DMS 273 (cell line): ENCODE measurements at regions not wholly inside any gene's neighbourhood (a gene's known extent, or its start where the extent isn't known, plus 50 kb on each side); places are given as distances from the start of the nearest gene placed in this dataset.
A peak's percentile ranks its signal among the peaks of the same experiment; 100 is the strongest.
"Not testable (repeated sequence)": the region's sequence is repeated elsewhere in the genome, so short reads cannot be mapped to it uniquely, and the experiment has no call there.

Experiments
- DNase-seq: peaks from one replicate; lab custom pipeline; 2025; ENCODE audit not compliant: unreplicated experiment; lab: John Stamatoyannopoulos, UW

- peak; percentile 54 for DNase-seq
Measured at GRCh38 chr15:98085003-98085639, 124.6 kb downstream of the ARRDC4 start.

- DNase-seq: not testable (repeated sequence)
Measured at GRCh38 chr15:98088307-98088945, 127.9 kb downstream of the ARRDC4 start.

GRCh38 chr15:98089352-98089751, 128.8 kb downstream of the ARRDC4 start:
- not testable (repeated sequence) for DNase-seq

- DNase-seq: not testable (repeated sequence)
Measured at GRCh38 chr15:98097986-98098385, 137.5 kb downstream of the ARRDC4 start.

GRCh38 chr15:98100606-98101005, 140.1 kb downstream of the ARRDC4 start:
- DNase-seq: not testable (repeated sequence)

- DNase-seq: no peak
Measured at GRCh38 chr15:98103570-98103969, 143.1 kb downstream of the ARRDC4 start.

- not testable (repeated sequence) for DNase-seq
Measured at GRCh38 chr15:98104386-98105151, 144.1 kb downstream of the ARRDC4 start.

- not testable (repeated sequence) for DNase-seq
Measured at GRCh38 chr15:98106615-98107194, 146.2 kb downstream of the ARRDC4 start.

GRCh38 chr15:98111806-98112205, 151.3 kb downstream of the ARRDC4 start:
- no peak for DNase-seq

- no peak for DNase-seq
Measured at GRCh38 chr15:98113327-98113726, 152.8 kb downstream of the ARRDC4 start.

- no peak for DNase-seq
Measured at GRCh38 chr15:98120561-98120960, 160.1 kb downstream of the ARRDC4 start.

- DNase-seq: no peak
Measured at GRCh38 chr15:98121536-98121935, 161.0 kb downstream of the ARRDC4 start.

- no peak for DNase-seq
Measured at GRCh38 chr15:98121957-98122356, 161.5 kb downstream of the ARRDC4 start.

GRCh38 chr15:98123297-98123696, 162.8 kb downstream of the ARRDC4 start:
- DNase-seq: no peak

GRCh38 chr15:98123834-98124233, 163.3 kb downstream of the ARRDC4 start:
- no peak for DNase-seq

- no peak for DNase-seq
Measured at GRCh38 chr15:98124581-98124980, 164.1 kb downstream of the ARRDC4 start.

GRCh38 chr15:98126326-98127085, 166.0 kb downstream of the ARRDC4 start:
- no peak for DNase-seq

- DNase-seq: no peak
Measured at GRCh38 chr15:98127586-98127985, 167.1 kb downstream of the ARRDC4 start.

- DNase-seq: no peak
Measured at GRCh38 chr15:98131924-98132323, 171.4 kb downstream of the ARRDC4 start.

GRCh38 chr15:98134905-98135304, 174.4 kb downstream of the ARRDC4 start:
- DNase-seq: no peak

- DNase-seq: no peak
Measured at GRCh38 chr15:98138910-98139309, 178.4 kb downstream of the ARRDC4 start.
